GM21390 (cell line): ENCODE measurements at regions not wholly inside any gene's neighbourhood (a gene's known extent, or its start where the extent isn't known, plus 50 kb on each side); places are given as distances from the start of the nearest gene placed in this dataset.

ENCODE experiments used
- ATAC-seq: cut with Tn5 transposase; IDR thresholded peaks from one replicate; pipeline ENCODE4 v1.9.1; 2021; ENCODE audit not compliant: unreplicated experiment

- ATAC-seq, result no peak
Measured at GRCh38 chr15:70172566-70173225, 75.0 kb upstream of the TLE3 start.

GRCh38 chr15:70172124-70172523, 74.4 kb upstream of the TLE3 start:
- no peak for ATAC-seq

DNA sequence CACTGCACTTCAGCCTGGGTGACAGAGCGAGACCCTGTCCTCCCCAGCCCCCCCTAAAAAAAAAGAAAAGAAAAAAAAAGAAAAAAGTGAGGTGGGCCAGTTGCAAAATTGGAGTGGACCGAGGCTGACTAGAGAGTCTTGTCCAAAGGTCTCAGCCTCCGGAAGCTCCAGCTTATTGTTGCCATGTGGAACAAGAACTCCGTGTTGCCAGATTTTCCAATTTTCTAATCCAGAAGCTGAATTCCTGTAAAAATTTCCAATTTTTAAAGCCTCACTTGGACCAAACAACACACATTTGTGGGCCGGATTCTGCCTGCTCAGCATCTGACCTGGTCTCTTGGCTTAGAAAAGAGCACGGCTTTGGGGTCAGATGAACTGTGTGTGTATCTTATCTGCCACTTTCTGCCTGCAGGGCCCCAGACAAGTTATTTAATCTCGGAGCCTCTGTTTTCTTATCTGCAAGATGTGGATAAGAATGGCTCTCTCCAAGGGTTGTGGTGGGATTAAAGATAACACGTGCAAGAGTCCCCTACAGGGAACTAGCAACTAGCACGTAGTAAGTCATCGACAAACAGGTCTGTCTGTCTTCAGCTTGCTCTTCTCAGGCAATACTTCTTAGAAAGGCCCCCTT, 73.7 kb upstream of the TLE3 start:
- no peak for ATAC-seq

DNA sequence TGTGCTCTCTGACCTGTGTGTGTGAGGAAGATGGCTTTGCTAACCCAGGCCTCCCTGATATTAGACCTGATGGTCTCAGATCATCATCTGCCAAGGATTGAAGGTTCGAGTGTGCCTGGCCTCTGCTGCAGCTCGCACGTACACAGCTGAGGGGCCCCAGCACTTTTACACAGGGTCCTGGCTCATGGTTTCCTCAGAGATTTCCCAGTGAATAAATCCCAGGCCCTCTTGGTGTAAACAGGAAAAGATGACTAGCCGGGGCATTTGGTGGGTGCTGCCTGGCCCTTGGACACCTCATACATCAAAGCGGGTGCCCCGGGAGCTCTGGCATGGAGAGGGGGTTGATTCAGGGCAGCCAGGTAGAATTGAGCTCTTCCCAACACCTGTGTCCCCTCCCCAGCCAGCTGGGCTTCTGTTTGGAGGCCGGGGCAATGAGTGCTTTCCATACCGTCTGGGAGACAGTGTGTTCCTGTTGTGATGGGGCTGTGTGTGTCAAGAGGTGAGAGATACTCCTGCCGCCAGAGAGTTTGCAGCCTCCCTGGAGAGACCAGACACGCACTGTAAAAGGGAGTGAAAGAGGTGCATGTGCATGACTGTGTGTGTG, 72.5 kb upstream of the TLE3 start:
- ATAC-seq, result no peak

DNA sequence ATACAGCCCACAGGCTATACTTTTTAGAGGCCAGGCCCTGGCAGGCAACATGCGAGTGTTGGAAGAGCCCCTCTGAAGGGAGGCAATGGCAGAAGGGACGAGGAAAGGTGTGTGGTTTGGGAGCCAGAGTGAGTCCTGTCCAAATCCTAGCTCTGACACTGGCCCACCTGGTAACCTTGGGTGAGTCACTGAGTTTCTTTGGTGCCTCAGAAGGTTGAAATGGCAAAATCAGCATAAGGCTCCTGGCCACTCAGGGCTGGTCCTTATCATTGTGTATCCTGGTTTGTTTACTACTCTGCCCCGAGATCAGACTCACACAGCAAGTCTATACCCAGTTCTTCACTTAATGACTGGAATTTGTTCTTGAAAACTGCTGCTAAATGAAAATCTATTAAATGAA, 71.4 kb upstream of the TLE3 start:
- no peak for ATAC-seq

- ATAC-seq, result no peak
Measured at GRCh38 chr15:70167155-70167554, 69.4 kb upstream of the TLE3 start.

DNA sequence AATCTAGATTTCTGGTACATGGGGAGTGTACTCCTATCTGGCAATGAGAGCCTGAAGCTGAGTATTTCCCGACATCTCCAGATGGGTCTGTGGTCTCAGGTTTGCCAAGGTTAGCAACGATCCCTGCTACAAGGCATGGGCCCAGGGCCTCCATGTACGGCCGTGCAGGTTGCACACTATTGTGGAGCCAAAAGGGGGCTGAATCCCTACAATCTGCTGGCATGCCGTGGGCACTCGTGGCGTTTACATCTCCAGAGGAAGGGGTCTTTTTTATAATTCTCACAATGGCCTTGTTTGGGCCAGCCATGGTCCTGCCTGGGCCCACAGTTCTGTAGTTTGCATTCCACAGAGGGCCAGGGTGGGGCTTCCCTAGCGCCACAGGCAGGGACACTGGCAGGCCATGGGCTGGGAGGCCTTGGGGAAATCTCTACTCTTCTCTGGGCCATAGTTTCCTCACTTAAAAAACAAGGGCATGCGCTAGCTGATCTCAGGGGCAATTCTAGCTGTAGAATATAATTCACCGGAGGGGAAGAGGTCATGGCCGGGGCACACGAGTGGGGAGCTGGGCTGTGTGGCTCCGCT, 68.9 kb upstream of the TLE3 start:
- no peak for ATAC-seq

DNA sequence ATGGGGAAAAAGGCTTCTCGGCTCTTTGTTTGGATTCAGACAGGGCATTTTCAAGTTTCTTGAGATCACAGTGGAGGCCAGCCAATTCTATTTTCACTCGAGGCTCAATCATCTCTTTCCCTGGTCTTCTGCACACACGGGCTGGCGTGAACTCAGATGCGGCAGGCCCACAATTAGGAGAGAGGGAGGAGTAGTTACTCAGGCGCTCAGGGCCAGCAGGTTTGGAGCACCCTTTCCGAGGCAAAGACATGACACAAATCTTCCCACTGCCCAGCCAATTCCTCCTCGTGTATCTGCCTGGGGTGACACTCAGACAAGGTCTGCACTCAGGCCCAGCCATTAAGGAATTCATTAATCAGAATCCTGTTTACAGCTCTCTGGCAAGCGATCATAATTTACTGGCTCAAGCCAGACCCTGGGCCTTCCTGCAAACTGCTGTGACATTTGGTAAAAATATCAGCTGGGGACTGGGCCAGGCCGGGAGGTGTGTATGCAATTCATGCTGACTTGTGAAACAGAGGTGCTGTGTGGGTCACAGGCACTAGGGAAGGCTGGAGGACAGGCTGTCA, 68.1 kb upstream of the TLE3 start:
- ATAC-seq, result no peak

GRCh38 chr15:70164910-70165715, 67.4 kb upstream of the TLE3 start:
- ATAC-seq, result no peak

- no peak for ATAC-seq
Measured at GRCh38 chr15:70164156-70164900, 66.6 kb upstream of the TLE3 start.

DNA sequence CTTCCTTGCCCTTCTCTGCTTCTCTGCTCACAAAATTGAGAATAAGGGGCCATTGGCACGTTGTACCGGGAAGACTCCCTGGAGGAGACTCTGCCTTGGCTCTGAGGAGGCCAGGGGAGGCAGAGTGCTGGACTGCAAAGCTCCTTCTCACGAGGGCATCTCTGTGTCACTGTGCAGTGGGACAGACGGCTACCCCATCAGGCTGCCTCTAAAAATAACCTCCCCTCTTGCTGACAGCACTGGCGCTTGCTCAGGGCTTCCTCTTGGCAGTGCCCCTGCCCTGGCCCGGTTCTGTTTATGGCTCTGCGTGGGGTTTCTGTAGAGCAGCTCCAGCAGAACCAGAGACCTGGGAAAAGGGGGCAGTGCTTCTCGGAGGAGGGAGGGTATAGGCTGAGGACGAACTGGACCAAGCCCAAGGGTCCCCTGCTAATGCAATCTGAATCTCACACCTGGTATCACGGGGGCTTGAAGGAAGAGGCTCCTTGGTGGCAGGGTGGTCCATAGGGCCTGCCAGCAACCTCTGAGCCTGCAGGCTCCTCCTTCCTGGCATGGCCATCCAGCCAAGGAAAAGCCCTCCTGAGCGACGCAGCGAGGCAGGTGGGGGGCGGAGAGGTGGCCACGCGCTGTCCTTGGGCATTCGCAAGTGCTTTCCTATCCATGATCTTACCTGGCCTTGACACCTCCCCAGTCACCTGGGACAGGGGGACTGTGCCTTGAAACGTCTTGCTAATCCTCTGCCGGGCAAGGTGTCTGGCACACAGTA, 63.3 kb upstream of the TLE3 start:
- ATAC-seq, result no peak

DNA sequence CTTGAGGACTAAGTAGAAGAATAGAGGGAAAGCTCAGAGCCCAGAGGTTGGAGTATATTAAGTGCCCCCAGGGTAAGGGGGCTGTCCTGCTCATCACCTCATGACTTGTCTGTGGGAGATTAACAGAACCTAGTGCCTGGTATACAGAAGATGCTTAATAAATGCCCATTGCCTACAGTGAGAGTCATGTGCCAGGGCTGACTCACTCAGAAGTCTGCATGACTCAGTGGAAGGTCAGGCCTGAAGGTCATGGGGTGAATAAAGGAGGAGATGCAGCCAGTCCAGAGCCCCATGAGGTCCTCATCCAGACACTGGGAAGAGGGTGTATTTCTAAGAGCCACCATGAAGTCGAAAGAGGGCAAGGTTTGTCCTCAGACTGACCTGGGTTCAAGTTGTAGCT, 62.5 kb upstream of the TLE3 start:
- no peak for ATAC-seq

GRCh38 chr15:70159713-70160009, 61.9 kb upstream of the TLE3 start:
- ATAC-seq, result no peak

- ATAC-seq, result no peak
Measured at GRCh38 chr15:70159001-70159712, 61.4 kb upstream of the TLE3 start.

GRCh38 chr15:70158309-70159000, 60.7 kb upstream of the TLE3 start:
- ATAC-seq, result no peak

DNA sequence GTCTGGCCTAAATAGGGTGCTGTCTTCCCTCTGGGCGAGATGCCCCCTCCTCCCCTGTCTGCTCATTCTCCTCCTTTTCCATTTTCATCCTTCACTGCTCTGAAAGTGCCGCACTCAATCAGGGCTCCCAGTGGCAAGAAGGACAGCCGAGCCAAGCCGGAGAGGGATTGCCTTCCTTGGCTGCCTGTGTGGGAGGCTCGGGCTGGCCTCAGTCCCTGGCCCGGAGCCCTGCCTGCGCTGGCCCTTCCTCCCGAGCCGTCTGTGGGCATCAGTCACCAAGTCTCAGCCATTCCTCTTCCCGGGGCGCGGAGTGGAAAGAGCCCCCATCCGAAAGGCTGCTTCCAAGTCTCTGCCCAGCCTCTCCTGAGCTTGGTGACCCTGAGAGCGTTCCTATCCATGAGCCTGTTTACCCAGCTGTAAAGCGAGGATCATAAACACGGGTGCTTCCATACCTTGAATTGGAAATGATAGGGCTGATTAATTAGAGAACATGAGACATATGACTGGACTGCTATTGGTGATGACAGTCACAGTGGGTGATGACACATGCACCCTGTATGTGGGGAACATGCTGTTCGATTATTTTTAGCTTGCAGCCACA, 59.1 kb upstream of the TLE3 start:
- ATAC-seq, result no peak

DNA sequence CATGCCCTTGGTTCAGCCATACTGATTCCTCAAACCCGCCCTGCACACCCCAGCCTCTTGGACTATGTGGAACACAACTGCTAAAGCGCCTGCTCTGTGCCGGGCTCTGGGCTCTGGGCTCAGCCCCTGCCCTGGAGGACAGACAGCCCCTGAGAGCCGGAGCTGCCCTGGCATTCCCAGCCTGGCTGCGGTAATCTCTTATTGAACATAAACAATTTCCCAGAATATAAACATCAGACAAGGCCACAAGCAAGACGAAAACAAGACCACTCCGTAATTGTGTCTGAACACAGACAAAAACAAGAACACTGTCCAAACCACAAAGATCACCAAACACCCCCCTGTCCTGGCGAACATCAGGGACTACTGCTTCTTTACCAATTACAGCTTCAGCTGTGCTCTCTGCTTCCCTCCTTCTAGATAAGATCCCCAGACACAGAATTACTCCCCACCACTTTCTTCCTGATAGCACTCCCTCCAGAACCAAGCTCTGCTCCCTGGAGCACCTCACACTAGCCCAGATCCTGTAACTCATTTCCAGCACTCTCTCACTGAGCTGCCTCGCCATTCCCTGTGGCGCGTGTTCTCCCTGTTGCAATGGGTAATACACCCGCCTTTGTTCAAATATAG, 57.1 kb upstream of the TLE3 start:
- ATAC-seq, result no peak
